Chondrocyte (in vitro differentiated cells): ENCODE measurements at regions not wholly inside any gene's neighbourhood (a gene's known extent, or its start where the extent isn't known, plus 50 kb on each side); places are given as distances from the start of the nearest gene placed in this dataset.

ENCODE experiments used
- DNase-seq: peaks from one replicate; pipeline ENCODE4 v3.0.0; 2021; ENCODE audit warnings: mixed read lengths, low spot score
- H3K27ac Mint-ChIP-seq: one replicate; pipeline ENCODE4 v1.8.0; 2021; ENCODE audit warnings: mild to moderate bottlenecking, moderate library complexity, mixed read lengths; ENCODE audit not compliant: unreplicated experiment
- H3K27me3 Mint-ChIP-seq: 2 replicates; pipeline ENCODE4 v1.8.0; 2021; ENCODE audit warnings: low read depth, mixed read lengths
- H3K36me3 Mint-ChIP-seq: 2 replicates; pipeline ENCODE4 v1.8.0; 2021; ENCODE audit warnings: low read depth, mixed read lengths
- H3K4me1 Mint-ChIP-seq: 2 replicates; pipeline ENCODE4 v1.8.0; 2021; ENCODE audit warnings: low read depth, mild to moderate bottlenecking, mixed read lengths
- H3K4me3 Mint-ChIP-seq: one replicate; pipeline ENCODE4 v1.8.0; 2021; ENCODE audit warnings: mild to moderate bottlenecking, moderate library complexity, mixed read lengths; ENCODE audit not compliant: unreplicated experiment
- H3K9me3 Mint-ChIP-seq: 2 replicates; pipeline ENCODE4 v1.8.0; 2021; ENCODE audit warnings: low read depth, mixed read lengths
- TF ChIP-seq, protein P1 (sequence below): fragments of 200-600 bp; sonication (generic); IDR thresholded peaks from 2 replicates; pipeline ENCODE4 v1.5.0; 2021; ENCODE audit warnings: antibody characterized with exemption, mild to moderate bottlenecking, moderate library complexity

DNA sequence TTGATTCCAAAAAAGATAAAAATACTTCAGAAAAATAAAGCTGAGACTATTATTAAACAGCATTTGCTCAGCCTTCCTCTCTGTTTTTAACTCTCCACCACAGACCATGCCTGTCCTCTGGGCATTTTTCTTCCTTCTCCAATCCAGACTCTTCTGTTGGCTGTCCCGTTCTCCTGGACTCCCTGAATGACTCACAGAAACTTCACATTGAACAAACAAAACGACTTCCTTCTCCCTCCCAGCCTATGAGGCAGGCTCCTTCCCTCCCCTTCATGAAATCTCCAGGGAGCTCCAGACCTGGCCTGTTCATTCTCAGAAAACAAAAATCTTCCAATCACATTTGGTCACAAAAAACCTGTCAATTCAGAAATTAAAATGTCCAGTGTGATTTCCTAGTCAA, 421.3 kb downstream of the NPHP4 start:
- Mint-ChIP-seq H3K4me3 (no peak overlapping the region), H3K27me3 (no peaks in the 10 kb centered on the region), H3K4me1 (no peaks in the 10 kb centered on the region), H3K36me3 (no peaks in the 10 kb centered on the region), H3K9me3 (peaks cover 20% of the 10 kb centered on the region), H3K27ac (no peak overlapping the region)
- TF ChIP-seq, protein P1, sequence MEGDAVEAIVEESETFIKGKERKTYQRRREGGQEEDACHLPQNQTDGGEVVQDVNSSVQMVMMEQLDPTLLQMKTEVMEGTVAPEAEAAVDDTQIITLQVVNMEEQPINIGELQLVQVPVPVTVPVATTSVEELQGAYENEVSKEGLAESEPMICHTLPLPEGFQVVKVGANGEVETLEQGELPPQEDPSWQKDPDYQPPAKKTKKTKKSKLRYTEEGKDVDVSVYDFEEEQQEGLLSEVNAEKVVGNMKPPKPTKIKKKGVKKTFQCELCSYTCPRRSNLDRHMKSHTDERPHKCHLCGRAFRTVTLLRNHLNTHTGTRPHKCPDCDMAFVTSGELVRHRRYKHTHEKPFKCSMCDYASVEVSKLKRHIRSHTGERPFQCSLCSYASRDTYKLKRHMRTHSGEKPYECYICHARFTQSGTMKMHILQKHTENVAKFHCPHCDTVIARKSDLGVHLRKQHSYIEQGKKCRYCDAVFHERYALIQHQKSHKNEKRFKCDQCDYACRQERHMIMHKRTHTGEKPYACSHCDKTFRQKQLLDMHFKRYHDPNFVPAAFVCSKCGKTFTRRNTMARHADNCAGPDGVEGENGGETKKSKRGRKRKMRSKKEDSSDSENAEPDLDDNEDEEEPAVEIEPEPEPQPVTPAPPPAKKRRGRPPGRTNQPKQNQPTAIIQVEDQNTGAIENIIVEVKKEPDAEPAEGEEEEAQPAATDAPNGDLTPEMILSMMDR: no peak
- DNase-seq: no peak

DNA sequence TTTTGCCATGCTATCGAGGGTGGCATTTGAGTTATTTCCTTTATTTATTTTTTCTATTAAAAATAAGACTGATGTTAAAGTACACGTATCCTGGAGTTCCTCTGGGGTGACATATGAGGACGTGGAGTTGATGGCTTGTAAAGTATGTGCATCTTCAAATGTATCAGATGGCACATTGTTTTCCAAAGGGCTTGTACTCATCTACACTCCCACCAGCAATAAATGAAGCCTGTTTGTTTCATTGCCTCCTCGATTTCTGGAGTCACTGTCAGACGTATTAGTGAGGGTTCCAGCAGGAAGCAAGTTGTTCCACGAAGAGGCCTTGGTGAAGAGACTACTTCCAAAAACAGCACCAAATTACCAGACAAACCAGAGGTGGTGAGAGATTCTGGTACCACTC, 423.9 kb downstream of the NPHP4 start:
- Mint-ChIP-seq H3K4me3 (no peak overlapping the region), H3K36me3 (no peaks in the 10 kb centered on the region), H3K4me1 (no peaks in the 10 kb centered on the region), H3K27me3 (no peaks in the 10 kb centered on the region), H3K27ac (no peak overlapping the region), H3K9me3 (peaks cover 15% of the 10 kb centered on the region)
- DNase-seq: no peak
- TF ChIP-seq, protein P1: no peak

DNA sequence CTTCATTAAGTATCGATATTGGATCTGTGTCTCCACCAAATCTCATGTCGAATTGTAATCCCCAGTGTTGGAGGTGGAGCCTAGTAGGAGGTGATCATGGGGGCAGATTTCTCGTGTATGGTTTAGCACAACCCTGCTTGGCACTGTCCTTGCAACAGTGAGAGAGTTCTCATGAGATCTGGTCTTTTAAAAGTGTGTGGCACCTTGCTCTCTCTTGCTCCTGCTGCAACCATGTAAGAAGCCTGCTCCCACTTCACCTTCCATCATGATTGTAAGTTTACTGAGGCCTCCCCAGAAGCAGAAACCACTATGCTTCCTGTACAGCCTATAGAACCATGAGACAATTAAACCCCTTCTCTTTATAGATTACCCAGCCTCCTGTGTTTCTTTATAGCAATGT, 424.4 kb downstream of the NPHP4 start:
- no peak for DNase-seq
- no peak overlapping the region for H3K27ac Mint-ChIP-seq
- H3K4me1 Mint-ChIP-seq: no peaks in the 10 kb centered on the region
- TF ChIP-seq, protein P1: no peak
- H3K4me3 Mint-ChIP-seq: no peak overlapping the region
- no peaks in the 10 kb centered on the region for H3K36me3 Mint-ChIP-seq
- no peaks in the 10 kb centered on the region for H3K27me3 Mint-ChIP-seq
- peaks cover 15% of the 10 kb centered on the region for H3K9me3 Mint-ChIP-seq

DNA sequence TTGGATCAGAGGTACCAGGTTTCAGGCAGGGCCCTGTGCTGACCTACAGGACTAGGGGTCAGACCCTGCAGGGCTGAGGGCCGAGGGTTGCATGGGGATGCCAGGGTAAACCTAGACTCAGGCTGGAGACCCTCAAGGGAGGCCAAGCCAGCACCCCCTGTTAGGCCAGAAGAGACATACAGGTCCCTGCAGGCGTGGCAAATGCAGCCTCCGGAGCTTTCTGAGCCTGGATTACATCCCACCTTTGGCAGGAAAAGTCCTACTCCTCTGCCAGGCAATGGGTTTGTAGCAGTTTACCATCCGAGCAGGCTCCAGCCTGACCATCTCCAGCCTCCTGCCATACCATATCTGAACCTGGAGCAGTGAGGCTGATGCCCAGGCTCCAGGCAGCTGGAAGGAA, 425.3 kb downstream of the NPHP4 start:
- TF ChIP-seq, protein P1: no peak
- Mint-ChIP-seq H3K4me1 (no peaks in the 10 kb centered on the region), H3K27ac (no peak overlapping the region), H3K27me3 (no peaks in the 10 kb centered on the region), H3K36me3 (no peaks in the 10 kb centered on the region), H3K4me3 (no peak overlapping the region), H3K9me3 (peaks cover 15% of the 10 kb centered on the region)
- no peak for DNase-seq

GRCh38 chr1:5565281-5566125, 426.7 kb downstream of the NPHP4 start:
- no peaks in the 10 kb centered on the region for H3K27me3 Mint-ChIP-seq
- no peak overlapping the region for H3K4me3 Mint-ChIP-seq
- H3K27ac Mint-ChIP-seq: no peak overlapping the region
- DNase-seq: no peak
- TF ChIP-seq, protein P1: no peak
- no peaks in the 10 kb centered on the region for H3K36me3 Mint-ChIP-seq
- no peaks in the 10 kb centered on the region for H3K4me1 Mint-ChIP-seq
- H3K9me3 Mint-ChIP-seq: peaks cover 14% of the 10 kb centered on the region
